GM21825 (cell line): ENCODE measurements at regions not wholly inside any gene's neighbourhood (a gene's known extent, or its start where the extent isn't known, plus 50 kb on each side); places are given as distances from the start of the nearest gene placed in this dataset.
"Not testable (repeated sequence)": the region's sequence is repeated elsewhere in the genome, so short reads cannot be mapped to it uniquely, and the experiment has no call there.

Source experiments
- ATAC-seq: cut with Tn5 transposase; IDR thresholded peaks from one replicate; pipeline ENCODE4 v1.9.1; 2021; ENCODE audit warnings: mild to moderate bottlenecking, moderate library complexity; ENCODE audit not compliant: unreplicated experiment

DNA sequence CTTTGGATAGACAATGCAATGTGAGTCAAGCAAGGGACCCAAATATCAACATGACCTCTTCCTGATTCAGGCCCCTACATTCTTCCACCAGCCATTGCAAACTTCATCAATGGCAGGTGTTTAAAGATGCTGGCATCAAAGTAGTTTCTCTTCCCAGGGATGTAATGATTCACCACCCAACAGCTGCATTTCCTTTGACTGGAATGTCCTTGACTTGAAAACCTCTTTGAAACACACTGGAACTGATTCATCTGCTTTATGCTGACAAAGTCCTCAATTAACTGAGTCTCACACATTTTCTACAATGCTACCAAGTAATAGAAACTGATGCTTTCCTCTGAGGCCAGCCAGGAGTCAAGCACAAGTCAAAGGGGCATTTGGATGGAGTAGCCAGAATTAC lies 385.5 kb downstream of the GBE1 start:
- no peak for ATAC-seq

DNA sequence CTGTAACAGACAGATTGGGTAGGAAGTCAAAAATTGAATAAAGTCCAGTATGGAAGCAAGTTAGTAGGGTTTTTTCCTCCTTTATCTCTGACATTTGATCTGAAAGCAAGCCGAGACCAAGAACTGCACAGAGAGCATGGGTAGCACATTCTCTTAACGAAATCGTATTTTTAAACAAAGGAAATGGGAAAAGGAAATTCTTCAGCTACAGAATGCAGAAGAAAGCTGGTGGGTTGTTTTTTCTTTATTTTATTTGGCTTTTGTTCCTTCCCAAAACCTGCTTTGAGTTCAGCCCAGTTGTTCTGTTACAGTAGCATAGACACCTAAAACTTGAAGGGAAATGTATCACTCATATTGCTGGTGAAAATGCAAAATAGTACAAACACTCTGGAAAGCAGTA lies 397.0 kb downstream of the GBE1 start:
- ATAC-seq = no peak

DNA sequence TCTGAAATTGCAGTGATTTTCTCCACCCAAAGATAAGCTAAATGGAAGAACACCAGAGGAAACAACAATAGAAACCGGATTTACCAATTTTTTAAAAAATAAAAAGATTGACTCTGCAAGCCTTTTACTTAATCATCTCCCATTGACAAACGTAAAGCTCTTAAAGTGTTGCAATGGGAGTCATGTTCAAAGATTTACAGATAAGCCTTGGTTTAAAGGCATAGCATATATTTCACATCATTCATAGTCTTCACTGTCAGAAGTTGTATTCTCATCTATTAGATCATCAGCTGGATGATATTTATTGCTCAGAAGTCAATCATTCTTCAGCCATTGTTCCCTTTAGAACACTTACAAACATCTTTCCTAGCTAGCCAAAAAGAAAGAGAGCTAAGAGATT lies 397.6 kb downstream of the GBE1 start:
- no peak for ATAC-seq

DNA sequence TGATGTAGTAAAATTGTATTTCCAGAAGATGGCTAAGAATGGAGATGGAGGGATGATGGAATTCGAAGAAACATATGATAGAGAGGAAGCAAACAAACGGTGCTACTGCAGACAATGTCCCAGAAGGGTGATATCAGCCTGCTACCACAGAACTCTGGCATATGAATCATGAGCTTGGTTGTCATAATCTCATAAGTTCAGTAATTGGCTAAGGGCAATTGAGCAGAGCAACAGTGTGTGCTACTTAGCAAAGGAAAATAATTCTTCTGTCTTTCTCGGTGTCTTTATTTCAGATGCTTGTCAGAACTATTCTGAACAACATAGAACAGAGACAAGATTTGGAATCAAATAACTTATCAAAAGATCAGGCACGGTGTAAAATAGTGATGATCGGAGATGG lies 407.3 kb downstream of the GBE1 start:
- ATAC-seq = no peak

DNA sequence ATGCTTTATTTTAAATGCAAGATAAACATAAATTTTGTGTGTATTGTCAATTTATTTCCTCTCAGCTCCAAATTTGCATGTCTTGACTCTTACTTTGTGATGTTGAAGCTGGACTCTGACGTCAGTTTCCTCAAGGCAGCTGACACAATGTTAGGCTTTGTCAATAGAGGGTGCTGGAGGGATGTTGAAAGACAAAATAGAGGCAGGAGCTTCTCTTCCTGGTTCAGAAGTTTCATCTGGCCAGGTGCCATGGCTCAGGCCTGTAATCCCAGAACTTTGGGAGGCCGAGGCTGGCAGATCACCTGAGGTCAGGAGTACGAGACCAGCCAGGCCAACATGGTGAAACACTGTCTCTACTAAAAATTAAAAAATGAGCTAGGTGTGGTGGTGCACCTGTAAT lies 408.6 kb downstream of the GBE1 start:
- ATAC-seq = no peak

DNA sequence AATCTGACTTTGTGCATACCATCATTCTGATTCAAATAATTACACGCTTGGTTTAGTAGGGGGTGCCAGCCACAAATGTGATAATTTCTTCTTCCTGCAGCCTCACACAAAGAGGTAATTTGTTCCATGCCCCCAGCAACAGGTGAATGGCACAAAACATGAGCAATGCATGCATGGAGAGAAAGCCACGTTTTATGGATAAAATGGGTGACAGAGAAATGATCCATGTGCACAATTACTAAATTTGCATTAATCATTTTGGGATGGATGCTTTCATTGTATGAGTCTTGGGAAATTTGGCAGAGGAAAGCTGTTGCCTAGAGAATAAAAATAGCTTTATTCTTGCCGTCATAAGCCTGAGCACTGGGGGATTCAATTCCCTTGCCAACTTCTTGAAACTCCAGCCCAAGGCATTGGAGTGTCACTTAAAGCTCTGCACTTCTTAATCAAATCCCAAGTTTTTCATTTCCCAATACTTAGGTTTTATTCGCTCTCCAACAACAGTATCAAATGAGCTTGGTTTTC lies 411.6 kb downstream of the GBE1 start:
- ATAC-seq = no peak

DNA sequence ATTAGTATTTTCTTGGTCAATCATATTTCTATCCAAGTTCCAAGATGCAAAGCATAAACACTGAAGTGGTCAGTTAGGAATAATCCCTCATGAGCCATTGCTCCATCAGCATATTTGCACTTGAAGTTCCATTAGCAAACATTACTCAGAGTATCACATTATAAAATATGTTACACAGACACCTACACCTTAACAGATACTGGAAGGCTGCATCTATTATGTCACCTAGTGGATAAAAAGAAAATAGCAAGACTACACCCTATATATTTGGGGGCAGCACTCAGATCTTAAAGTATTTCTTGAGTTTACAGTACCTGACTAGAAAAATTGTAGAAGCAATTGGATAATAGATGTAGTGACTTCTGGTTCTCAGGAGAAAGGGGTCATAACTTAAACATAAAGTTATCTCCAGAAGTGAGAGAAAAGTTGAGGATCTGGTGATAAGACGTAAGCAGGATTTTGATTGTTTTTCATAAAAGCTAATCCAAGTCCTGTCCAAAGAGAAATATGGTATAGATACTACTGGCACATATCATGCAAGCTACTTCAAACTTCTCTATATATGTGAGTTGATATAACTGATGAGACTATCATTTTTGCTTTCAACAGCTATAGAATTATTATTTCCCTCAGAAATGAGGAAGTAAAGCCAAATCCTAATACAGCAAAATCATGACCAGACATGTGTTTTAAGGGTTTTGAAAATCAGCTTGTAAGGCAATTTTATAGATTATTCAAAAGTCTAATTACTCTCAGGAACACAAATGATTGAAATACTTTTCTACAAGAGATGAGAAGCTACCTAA lies 422.2 kb downstream of the GBE1 start:
- ATAC-seq = peak; percentile 74

DNA sequence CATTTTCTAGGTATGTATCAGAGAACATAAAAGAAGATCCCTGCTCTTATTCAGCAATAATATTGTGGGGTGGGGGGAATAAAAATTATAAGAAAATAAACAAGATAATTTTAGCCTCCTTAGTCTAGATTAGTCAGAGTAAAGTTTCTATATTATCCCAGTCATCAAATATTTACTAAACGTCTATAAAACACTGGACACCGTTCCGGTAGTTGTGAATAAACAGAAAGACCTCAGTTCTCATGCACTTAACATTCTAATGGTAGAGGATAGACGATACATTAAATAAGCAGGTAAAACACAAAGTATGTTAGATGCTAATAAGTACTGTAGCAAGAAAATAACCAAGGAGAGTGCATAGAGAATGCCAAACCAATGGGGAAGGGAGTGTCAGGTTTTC lies 425.0 kb downstream of the GBE1 start:
- ATAC-seq = no peak

DNA sequence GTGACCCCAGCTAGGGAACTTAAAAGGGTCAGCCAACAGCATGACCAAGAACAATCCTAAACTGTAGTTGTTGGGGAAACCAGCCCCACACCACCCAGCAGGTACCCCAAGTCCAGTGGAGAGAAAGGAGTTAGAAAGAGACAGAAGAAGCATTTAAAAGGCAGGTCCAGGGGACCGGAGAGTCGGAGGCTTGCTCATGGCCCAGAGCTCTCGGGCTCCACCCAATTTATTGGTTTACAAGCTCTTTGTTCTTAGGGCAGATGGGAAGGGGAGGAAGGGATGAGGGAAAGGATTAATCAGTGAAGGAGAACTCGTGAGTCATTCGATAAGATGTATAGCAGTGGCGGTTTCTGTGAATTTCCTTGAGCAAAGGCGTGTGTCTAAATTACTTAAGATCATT lies 431.6 kb downstream of the GBE1 start:
- not testable (repeated sequence) for ATAC-seq

DNA sequence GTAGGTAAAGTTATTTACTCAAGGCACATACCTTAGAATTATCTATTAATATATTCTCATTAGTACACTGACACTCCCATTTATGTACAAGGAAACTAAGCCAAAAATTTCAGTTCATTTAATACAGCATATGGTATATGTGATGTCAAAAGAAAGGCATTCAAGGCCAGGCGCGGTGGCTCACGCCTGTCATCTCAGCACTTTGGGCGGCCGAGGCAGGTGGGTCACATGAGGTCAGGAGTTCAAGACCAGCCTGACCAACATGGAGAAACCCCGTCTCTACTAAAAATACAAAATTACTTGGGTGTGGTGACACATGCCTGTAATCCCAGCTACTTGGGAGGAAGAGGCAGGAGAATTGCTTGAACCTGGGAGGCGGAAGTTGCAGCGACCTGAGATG lies 435.2 kb downstream of the GBE1 start:
- ATAC-seq = no peak

DNA sequence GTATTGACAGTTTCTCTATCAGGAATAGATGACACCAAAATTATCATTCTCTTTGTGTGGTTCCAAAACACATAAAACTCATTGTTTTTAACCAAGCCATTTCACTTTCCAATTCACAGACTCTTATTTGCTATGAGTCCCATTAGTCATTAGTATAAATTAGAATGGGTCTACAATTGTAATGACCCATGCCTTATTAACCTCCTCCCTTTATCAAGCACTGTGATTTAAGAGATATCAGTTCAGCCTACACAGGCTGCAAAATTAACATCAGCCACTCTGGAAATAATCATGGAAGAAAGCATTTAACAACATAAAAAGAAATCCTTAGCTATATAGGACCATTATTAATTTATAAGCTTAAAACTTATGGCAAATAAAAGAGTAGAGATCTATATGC lies 440.6 kb downstream of the GBE1 start:
- no peak for ATAC-seq

DNA sequence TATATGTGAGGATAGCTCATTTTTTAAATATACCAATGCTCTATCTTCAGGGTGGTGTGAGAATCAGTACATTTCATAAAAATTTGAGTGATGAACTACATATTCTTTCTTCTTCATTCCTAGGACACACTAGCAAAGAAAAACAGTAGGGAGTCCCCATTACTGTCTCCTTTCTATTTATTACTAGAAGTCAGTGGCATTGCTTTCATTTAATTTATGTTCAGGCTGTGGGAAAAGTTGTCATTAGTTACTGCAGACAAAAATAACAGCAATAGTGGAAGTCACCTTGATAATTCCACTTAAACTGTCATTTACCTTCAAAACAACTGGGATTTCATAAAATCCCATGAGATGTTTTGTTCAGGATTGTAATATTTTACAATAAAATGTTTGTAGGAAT lies 446.4 kb downstream of the GBE1 start:
- ATAC-seq = no peak

DNA sequence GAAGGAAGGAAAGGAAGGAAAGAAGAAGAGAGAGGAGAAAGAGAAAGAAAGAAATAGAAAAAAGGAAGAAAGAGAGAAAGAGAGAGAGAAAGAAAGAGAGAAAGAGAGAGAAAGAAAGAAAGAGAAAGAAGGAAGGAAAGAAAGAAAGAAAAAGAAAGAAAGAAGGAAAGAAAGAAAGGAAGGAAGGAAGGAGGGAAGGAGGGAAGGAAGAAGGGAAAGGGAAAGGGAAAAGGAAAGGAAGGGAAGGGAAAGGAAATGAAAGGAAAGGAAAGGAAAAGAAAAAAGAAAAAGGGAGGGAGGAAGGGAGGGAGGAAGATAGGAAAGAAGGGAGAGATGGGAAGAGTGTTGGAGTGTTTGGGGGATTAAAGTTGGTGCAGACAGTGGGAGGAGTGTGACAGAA lies 450.1 kb downstream of the GBE1 start:
- ATAC-seq = no peak

DNA sequence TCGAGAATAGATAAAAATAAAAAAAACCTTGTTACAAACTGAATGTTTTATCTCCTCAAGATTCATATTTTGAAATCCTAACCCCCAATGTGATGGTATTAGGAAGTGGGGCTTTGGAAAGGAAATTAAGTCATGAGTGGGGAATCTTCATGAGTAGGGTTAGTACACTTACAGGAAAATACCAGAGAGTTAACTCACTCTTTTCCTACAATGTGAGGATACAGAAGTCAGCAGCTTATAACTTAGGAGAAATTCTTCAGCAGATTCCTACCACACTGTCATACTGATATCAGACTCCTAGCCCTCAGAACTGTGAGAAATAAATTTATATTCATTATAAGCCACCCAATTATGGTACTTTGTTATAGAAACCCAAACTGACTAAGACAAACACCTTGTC lies 453.1 kb downstream of the GBE1 start:
- ATAC-seq = no peak

DNA sequence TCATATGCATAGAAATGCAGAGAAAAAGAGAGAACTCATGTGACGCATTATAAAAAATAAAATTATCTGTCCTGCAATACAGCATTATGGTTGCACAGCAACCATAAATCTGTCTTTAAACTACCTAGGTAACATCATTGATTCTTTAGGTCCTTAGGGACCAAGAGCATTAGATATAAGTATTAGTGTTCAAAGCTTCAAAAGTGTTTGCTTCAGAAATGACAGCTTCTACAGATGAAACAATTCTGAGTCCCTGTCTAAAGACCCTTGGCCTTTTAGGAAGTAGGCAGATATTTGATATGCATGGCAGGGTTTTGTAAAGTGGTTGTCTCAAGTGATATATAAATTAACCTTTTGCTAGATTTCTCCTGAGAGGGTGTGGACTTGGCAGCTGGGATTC lies 454.2 kb downstream of the GBE1 start:
- ATAC-seq = no peak

DNA sequence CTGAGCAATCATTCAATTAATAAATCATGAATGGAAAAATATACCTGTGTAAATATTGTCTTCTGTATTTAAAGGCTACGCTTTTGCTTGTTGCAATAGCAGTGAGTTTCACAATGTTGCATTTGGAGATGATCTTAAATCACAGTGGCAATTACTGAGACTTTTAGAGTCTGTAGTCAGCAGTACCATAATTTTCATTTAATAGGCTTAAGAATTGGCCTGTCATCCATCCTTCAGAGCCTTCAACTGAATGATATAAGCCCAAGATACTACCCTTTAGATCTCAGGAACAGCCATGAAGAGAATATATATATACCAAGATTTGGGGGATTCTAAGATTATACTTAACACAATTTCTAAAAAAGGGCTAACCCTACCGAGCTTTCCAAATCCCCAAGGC lies 458.1 kb downstream of the GBE1 start:
- no peak for ATAC-seq

DNA sequence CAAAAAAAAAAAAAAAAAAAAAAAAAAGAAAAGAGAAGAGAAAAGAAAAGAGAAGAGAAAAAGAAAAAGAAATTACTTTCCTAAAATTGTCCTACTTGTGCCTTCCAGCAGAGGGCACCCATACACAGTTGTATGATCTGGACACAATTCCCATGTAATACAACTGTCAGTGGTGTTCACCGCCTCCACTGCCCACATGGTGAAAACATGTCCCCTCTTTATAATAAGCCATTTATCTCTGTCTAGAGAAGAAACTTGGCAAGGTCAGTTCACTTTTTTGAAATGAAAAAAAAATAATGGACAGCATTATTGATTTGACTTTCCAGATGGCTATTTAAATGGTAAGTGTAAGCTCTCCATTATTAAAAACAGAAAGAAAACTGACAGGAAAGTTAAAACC lies 459.4 kb downstream of the GBE1 start:
- ATAC-seq = peak; percentile 75

DNA sequence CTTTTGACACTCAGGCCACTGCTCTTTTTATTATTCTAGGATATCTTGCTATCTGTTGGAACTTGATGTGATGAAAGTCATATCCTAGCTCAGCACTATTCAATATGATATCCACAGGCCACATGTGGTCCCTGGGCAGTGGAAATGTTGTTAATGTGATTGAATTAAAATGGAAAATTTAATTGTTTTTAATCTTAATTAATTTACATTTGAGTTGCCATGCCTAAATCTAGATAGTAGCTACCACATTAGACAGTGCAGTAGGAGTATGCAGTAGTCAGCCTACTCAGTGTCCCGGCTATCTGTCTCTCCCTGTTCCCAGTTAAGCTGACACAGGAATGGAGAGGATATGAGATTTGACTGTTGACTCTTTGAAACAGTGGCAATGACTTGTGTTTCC lies 460.2 kb downstream of the GBE1 start:
- ATAC-seq = no peak

DNA sequence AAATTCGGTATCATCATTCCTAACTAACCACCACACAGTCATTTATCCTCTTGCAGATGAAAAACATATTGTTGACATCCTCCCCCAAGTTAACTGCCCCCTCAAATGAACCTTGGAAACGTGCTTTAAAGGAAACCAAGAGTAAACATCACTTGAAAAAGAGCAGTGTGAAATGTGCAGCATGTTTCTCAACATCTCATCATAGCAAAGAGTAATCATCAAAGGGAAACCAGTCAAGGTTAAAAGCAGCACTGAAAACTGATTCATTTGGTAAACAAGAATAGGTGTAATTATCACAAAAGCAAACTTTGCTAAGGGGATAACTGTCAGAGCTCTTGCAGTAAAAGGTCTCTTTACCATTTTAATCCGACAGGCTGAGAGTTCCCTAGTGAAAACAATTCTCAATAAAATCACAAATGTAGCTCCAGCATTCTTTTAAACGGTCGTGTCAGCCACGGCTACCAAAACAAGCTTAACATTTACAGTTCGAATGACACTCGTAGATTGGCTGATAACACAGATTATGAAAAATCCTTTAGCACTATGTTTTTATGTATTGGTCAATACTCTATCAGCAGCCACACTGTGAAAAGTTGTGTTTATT lies 461.0 kb downstream of the GBE1 start:
- no peak for ATAC-seq

DNA sequence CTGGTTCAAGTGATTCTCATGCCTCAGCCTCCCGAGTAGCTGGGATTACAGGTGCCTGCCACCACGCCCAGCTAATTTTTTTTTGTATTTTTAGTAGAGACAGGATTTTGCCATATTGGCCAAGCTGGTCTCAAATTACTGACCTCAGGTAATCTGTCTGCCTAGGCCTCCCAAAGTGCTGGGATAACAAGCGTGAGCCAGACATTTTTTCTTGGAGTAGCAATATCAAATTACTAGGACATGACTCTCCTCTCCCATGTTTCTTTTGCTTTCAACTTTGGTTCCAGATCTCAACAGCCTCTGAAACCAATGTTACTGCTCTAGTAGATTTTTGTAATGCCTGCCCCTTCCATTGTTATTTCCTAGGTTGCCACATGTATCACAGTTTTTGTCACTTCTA lies 462.0 kb downstream of the GBE1 start:
- ATAC-seq = no peak

DNA sequence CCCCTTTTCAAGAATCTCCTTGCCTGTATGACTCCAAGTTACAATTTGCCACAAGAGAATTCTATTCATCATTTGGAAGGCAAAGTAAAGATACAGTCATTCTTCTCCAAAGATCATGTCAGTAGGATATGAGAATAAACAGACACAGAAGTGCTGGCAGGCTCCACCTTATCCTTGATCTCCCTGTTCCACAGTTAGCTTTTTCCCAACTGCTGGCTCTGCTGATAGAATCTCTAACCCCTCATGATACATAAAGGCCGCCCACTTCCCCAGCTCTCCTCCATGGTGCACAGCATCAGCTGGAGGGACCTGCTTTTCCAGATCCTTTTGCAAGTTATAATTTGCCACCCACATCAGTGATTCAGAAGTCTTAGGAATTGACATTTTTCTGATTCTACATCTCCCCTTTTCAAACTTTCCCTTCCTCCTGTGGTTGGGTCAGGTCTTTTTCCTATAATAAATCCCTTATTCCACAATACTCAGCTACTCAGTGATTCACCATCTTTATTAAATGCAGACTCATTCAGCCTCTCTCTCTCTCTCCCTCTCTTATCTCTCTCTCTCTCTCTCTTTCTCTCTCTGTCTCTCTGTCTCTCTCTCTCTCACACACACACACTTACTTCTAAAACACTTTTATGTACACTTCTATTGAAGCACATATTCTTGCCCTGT lies 465.4 kb downstream of the GBE1 start:
- no peak for ATAC-seq

DNA sequence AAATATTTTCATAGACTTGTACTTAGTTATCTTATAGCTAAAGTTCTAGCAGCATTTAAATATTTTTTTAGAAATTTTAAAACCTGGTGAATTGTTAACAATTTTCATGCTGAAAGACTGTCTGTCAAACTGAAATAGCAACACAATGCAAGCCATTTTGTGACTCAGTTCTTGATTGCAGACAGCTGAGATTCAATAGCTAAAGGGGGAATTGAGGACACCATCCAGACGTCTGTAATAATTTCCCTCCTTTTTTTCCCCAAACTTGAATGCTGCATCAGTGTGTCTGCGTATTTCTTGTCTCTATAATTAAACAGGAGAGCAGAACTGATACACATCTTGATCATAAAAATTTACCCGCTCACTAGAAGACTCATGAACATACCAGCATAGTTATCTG lies 468.3 kb downstream of the GBE1 start:
- no peak for ATAC-seq
